GM12878 (cell line): ENCODE measurements at regions not wholly inside any gene's neighbourhood (a gene's known extent, or its start where the extent isn't known, plus 50 kb on each side); places are given as distances from the start of the nearest gene placed in this dataset.

Experiments used
- ATAC-seq: fragments of 200-7000 bp; cut with Tn5 transposase; 3 replicates; pipeline ENCODE4 v1.9.1; 2020; ENCODE audit warnings: mild to moderate bottlenecking, moderate library complexity
- BruUV-seq: library from RNA; stranded (reverse); fragments of 400-500 nt; replicated peaks from 2 replicates; lab custom pipeline; 2021; lab: Mats Ljungman, UMichigan
- CTCF ChIA-PET: fragments of 300-600 bp; sonication (Branson Sonifier 250); formaldehyde crosslinking; extraction: SDS; loops from one replicate; lab custom pipeline; 2021; ENCODE audit warnings: inconsistent platforms; lab: Yijun Ruan, JAX
- POLR2A ChIA-PET: fragments of 350-600 bp; formaldehyde crosslinking; extraction: SDS; loops from one replicate; lab custom pipeline; 2021; ENCODE audit warnings: inconsistent platforms; lab: Charles Lee
- RAD21 ChIA-PET: fragments of 300-600 bp; sonication (Branson Sonifier 250); formaldehyde crosslinking; loops from one replicate; lab custom pipeline; 2023; ENCODE audit warnings: antibody characterized with exemption; ENCODE audit not compliant: unreplicated experiment; lab: Charles Lee
- SMC1A ChIA-PET: fragments of 300-600 bp; sonication (Branson Sonifier 250); formaldehyde crosslinking; loops from one replicate; lab custom pipeline; 2023; ENCODE audit not compliant: unreplicated experiment, uncharacterized antibody; lab: Charles Lee
- DNase-seq: peaks from one replicate; pipeline ENCODE4 v3.0.0-alpha.2; 2011; ENCODE audit warnings: low read depth, low spot score
- FAIRE-seq: peaks from 3 replicates; lab custom pipeline; 2011; peaks lifted over from hg19 to GRCh38; lab: Jason Lieb, UNC
- H2AFZ ChIP-seq: 2 replicates; pipeline ENCODE4 v1.6.0; 2011; ENCODE audit warnings: low read depth, low read length, control low read depth; ENCODE audit not compliant: control insufficient read depth
- H3K27ac ChIP-seq: 2 replicates; pipeline ENCODE4 v1.5.1; 2011; ENCODE audit warnings: control low read depth; ENCODE audit not compliant: control insufficient read depth, insufficient read depth
- H3K27me3 ChIP-seq, 2 experiments: replicated peaks in 1 of 2; 2 replicates each; pipeline versions ENCODE4 v1.6.0 to v1.6.1; 2011; ENCODE audit warnings: low read length in 1 of 2; ENCODE audit not compliant: control insufficient read depth in 2 of 2, insufficient read depth in 2 of 2
- H3K36me3 ChIP-seq, 2 experiments: 2 replicates each; pipeline ENCODE4 v1.5.1; 2011; ENCODE audit warnings: low read length in 1 of 2; ENCODE audit not compliant: control insufficient read depth in 2 of 2, insufficient read depth in 2 of 2
- H3K4me1 ChIP-seq: 2 replicates; pipeline ENCODE4 v1.6.1; 2011; ENCODE audit warnings: mild to moderate bottlenecking, low read length, moderate library complexity, mixed read lengths; ENCODE audit not compliant: control insufficient read depth, insufficient read depth
- H3K4me2 ChIP-seq: 2 replicates; pipeline ENCODE4 v1.6.0; 2011; ENCODE audit warnings: control low read depth; ENCODE audit not compliant: control insufficient read depth, insufficient read depth
- H3K4me3 ChIP-seq: fragments of 200-600 bp; sonication (generic); 2 replicates; pipeline ENCODE4 v1.5.1; 2016
- H3K79me2 ChIP-seq: 2 replicates; pipeline ENCODE4 v1.6.0; 2011; ENCODE audit warnings: low read length; ENCODE audit not compliant: control insufficient read depth, insufficient read depth
- H3K9ac ChIP-seq: 2 replicates; pipeline ENCODE4 v1.8.0; 2011; ENCODE audit warnings: low read length, control low read depth, mixed read lengths; ENCODE audit not compliant: control insufficient read depth, insufficient read depth
- H3K9me3 ChIP-seq: replicated peaks from 3 replicates; pipeline ENCODE4 v1.5.1; 2011; ENCODE audit warnings: mild to moderate bottlenecking, low read length; ENCODE audit not compliant: control insufficient read depth, insufficient read depth
- H4K20me1 ChIP-seq: 2 replicates; pipeline ENCODE4 v1.6.0; 2011; ENCODE audit not compliant: control insufficient read depth, insufficient read depth
- ASH2L ChIP-seq: fragments of 300-600, 200-600 bp; sonication (generic); IDR thresholded peaks from 2 replicates; pipeline ENCODE4 v1.6.1; 2017; ENCODE audit warnings: low read depth, mild to moderate bottlenecking, borderline replicate concordance
- BCL11A ChIP-seq: IDR thresholded peaks from 2 replicates; pipeline ENCODE4 v1.6.1; 2011; ENCODE audit warnings: low read depth, low read length
- CHD4 ChIP-seq: fragments of 200-600 bp; sonication (generic); IDR thresholded peaks from 2 replicates; pipeline ENCODE4 v1.6.1; 2016; ENCODE audit warnings: mild to moderate bottlenecking
- CTCF ChIP-seq, 3 experiments: IDR thresholded peaks in 2 of 3; conservative IDR thresholded peaks in 1 of 3; 2 replicates each; pipeline ENCODE4 v1.5.1; 2011; ENCODE audit warnings: low read depth in 3 of 3, low read length in 3 of 3, mild to moderate bottlenecking in 3 of 3, control low read depth in 2 of 3, moderate library complexity in 2 of 3, inconsistent platforms in 1 of 3, mixed read lengths in 1 of 3; ENCODE audit not compliant: control insufficient read depth in 2 of 3, insufficient read depth in 1 of 3; ENCODE audit errors: extremely low read depth in 1 of 3
- ETV6 ChIP-seq, 2 experiments: fragments of 450-650 bp in 1 of 2; IDR thresholded peaks in 1 of 2; conservative IDR thresholded peaks in 1 of 2; 2 replicates each; pipeline ENCODE4 v1.6.1; 2014; ENCODE audit warnings: antibody characterized with exemption in 1 of 2, borderline replicate concordance in 1 of 2, low read depth in 1 of 2, mild to moderate bottlenecking in 1 of 2, moderate library complexity in 1 of 2
- IKZF2 ChIP-seq, 2 experiments: fragments of 450-650 bp; IDR thresholded peaks; 2 replicates each; pipeline ENCODE4 v1.6.1; 2017; ENCODE audit warnings: mild to moderate bottlenecking in 2 of 2, moderate library complexity in 2 of 2
- PAX5 ChIP-seq: IDR thresholded peaks from 2 replicates; pipeline ENCODE4 v1.6.1; 2011; ENCODE audit warnings: low read depth, low read length, borderline replicate concordance
- RAD51 ChIP-seq: fragments of 450-650 bp; IDR thresholded peaks from 2 replicates; pipeline ENCODE4 v1.6.1; 2016; ENCODE audit warnings: moderate library complexity, mild to moderate bottlenecking, inconsistent platforms
- RELA ChIP-seq: fragments of 450-650 bp; IDR thresholded peaks from 2 replicates; pipeline ENCODE4 v1.8.0; 2014; ENCODE audit warnings: borderline replicate concordance; ENCODE audit not compliant: partially characterized antibody
- RUNX3 ChIP-seq: IDR thresholded peaks from 2 replicates; pipeline ENCODE4 v1.6.1; 2012; ENCODE audit warnings: low read length, inconsistent platforms
- SREBF1 ChIP-seq: IDR thresholded peaks from 2 replicates; pipeline ENCODE4 v1.6.1; 2012; ENCODE audit warnings: mild to moderate bottlenecking, low read length
- SUPT20H ChIP-seq: IDR thresholded peaks from 2 replicates; pipeline ENCODE4 v1.6.1; 2011; ENCODE audit warnings: low read depth, mild to moderate bottlenecking, low read length, moderate library complexity, borderline replicate concordance; ENCODE audit not compliant: control insufficient read depth
- TBL1XR1 ChIP-seq: IDR thresholded peaks from 2 replicates; pipeline ENCODE4 v1.6.1; 2012; ENCODE audit warnings: low read depth, low read length, improper control_type of control experiment
- WGBS: methylation state at CpG from one replicate; pipeline ENCODE4 v1.1.6; 2016; ENCODE audit warnings: low lambda C conversion rate; ENCODE audit not compliant: insufficient replicate concordance, insufficient coverage; ENCODE audit errors: missing lambda C conversion rate; 5-methylcytosine and 5-hydroxymethylcytosine counted together
- in situ Hi-C: fragments of 300-500 bp; cut with MboI; formaldehyde crosslinking; loops from 9 replicates; pipeline ENCODE4 v1.14.3; 2018; ENCODE audit warnings: mixed read lengths
- intact Hi-C: fragments of 100-400 bp; cut with micrococcal nuclease; formaldehyde crosslinking; loops from one replicate; pipeline ENCODE4 v1.14.2; 2022; ENCODE audit not compliant: unreplicated experiment
- TF ChIP-seq, protein P1 (sequence below): fragments of 450-650 bp; IDR thresholded peaks from 2 replicates; pipeline ENCODE4 v1.6.1; 2016; ENCODE audit warnings: mild to moderate bottlenecking, moderate library complexity, borderline replicate concordance
- TF ChIP-seq, protein P2 (sequence below): fragments of 450-650 bp; formaldehyde crosslinking; IDR thresholded peaks from 2 replicates; pipeline ENCODE4 v1.4.0; 2022; ENCODE audit warnings: mild to moderate bottlenecking, moderate library complexity

GRCh38 chr13:103157016-103157415 lies 90.8 kb upstream of the SLC10A2 start:
- RAD21 ChIA-PET = interaction anchor here (1.1 to 1.5 kb wide), 2 partner anchors 8 to 239 kb away, joined by 3 to 4 read pairs; no protein-coding TSS in a partner anchor
- no peak for DNase-seq
- Histone ChIP-seq H4K20me1 (no peaks in the 10 kb centered on the region), H3K36me3 (no peaks in the 10 kb centered on the region), H3K4me1 (no peaks in the 10 kb centered on the region), H3K4me3 (no peak overlapping the region), H3K27ac (no peak overlapping the region), H2AFZ (peak overlapping the region; percentile 21; the same call in 1 of the 2 replicates), H3K9ac (no peak overlapping the region), H3K4me2 (no peak overlapping the region), H3K79me2 (no peaks in the 10 kb centered on the region), H3K27me3 (no peaks in the 10 kb centered on the region), H3K9me3 (no peaks in the 10 kb centered on the region; the same call in 2 of the 3 replicates)
- TF ChIP-seq ASH2L (no peak), RELA (no peak), PAX5 (no peak), IKZF2 (IDR thresholded peaks at IDR 0.05) (no peak), BCL11A (no peak), SREBF1 (no peak), SUPT20H (no peak), RUNX3 (no peak), CTCF (IDR thresholded peaks at IDR 0.05 in 2 of 3, conservative IDR thresholded peaks at IDR 0.05 in 1 of 3; ENCODE audit: control insufficient read depth in 2 of 3, extremely low read depth in 1 of 3, insufficient read depth in 1 of 3, low read depth in 3 of 3, low read length in 3 of 3) (no peak), CHD4 (no peak), RAD51 (no peak), TBL1XR1 (no peak), ETV6 (conservative IDR thresholded peaks at IDR 0.05 in 1 of 2, IDR thresholded peaks at IDR 0.05 in 1 of 2; ENCODE audit: borderline replicate concordance in 1 of 2, low read depth in 1 of 2) (no peak)
- TF ChIP-seq, protein P1, sequence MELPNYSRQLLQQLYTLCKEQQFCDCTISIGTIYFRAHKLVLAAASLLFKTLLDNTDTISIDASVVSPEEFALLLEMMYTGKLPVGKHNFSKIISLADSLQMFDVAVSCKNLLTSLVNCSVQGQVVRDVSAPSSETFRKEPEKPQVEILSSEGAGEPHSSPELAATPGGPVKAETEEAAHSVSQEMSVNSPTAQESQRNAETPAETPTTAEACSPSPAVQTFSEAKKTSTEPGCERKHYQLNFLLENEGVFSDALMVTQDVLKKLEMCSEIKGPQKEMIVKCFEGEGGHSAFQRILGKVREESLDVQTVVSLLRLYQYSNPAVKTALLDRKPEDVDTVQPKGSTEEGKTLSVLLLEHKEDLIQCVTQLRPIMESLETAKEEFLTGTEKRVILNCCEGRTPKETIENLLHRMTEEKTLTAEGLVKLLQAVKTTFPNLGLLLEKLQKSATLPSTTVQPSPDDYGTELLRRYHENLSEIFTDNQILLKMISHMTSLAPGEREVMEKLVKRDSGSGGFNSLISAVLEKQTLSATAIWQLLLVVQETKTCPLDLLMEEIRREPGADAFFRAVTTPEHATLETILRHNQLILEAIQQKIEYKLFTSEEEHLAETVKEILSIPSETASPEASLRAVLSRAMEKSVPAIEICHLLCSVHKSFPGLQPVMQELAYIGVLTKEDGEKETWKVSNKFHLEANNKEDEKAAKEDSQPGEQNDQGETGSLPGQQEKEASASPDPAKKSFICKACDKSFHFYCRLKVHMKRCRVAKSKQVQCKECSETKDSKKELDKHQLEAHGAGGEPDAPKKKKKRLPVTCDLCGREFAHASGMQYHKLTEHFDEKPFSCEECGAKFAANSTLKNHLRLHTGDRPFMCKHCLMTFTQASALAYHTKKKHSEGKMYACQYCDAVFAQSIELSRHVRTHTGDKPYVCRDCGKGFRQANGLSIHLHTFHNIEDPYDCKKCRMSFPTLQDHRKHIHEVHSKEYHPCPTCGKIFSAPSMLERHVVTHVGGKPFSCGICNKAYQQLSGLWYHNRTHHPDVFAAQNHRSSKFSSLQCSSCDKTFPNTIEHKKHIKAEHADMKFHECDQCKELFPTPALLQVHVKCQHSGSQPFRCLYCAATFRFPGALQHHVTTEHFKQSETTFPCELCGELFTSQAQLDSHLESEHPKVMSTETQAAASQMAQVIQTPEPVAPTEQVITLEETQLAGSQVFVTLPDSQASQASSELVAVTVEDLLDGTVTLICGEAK = no peak
- TF ChIP-seq, protein P2, sequence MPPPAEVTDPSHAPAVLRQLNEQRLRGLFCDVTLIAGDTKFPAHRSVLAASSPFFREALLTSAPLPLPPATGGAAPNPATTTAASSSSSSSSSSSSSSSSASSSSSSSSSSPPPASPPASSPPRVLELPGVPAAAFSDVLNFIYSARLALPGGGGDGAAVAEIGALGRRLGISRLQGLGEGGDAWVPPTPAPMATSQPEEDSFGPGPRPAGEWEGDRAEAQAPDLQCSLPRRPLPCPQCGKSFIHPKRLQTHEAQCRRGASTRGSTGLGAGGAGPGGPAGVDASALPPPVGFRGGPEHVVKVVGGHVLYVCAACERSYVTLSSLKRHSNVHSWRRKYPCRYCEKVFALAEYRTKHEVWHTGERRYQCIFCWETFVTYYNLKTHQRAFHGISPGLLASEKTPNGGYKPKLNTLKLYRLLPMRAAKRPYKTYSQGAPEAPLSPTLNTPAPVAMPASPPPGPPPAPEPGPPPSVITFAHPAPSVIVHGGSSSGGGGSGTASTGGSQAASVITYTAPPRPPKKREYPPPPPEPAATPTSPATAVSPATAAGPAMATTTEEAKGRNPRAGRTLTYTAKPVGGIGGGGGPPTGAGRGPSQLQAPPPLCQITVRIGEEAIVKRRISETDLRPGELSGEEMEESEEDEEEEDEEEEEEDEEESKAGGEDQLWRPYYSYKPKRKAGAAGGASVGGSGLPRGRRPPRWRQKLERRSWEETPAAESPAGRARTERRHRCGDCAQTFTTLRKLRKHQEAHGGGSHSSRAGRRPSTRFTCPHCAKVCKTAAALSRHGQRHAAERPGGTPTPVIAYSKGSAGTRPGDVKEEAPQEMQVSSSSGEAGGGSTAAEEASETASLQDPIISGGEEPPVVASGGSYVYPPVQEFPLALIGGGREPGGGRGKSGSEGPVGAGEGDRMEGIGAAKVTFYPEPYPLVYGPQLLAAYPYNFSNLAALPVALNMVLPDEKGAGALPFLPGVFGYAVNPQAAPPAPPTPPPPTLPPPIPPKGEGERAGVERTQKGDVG (CRISPR knock-in tag) = no peak
- no peak for FAIRE-seq
- WGBS = 50% methylated on average over 3 of the region's 3 CpGs
- in situ Hi-C loops = no loop called here
- no TSS peak for BruUV-seq
- CTCF ChIA-PET = interaction anchor here (1.4 kb wide), 1 partner anchor 8 kb away, joined by 4 read pairs; no protein-coding TSS in a partner anchor
- POLR2A ChIA-PET = interaction anchor here (1.5 kb wide), 1 partner anchor 15 kb away, joined by 4 read pairs; no protein-coding TSS in a partner anchor
- intact Hi-C loops = no loop called here
- ATAC-seq = no peak
- SMC1A ChIA-PET = interaction anchor here (0.8 to 1.9 kb wide), 7 partner anchors 9 to 242 kb away, joined by 3 to 8 read pairs (median 5); no protein-coding TSS in a partner anchor
